Spleen (tissue), 11 donors: ENCODE measurements at regions not wholly inside any gene's neighbourhood (a gene's known extent, or its start where the extent isn't known, plus 50 kb on each side); places are given as distances from the start of the nearest gene placed in this dataset.

Source experiments
- DNase-seq: peaks from one replicate; pipeline ENCODE4 v3.0.0-alpha.2; 2020
- H3K27ac ChIP-seq, 8 donors: fragments of 200-600 bp; sonication (generic) in 7 of 8; 1 replicate in 4 of 8; 2 replicates in 4 of 8; pipeline versions ENCODE4 v1.5.0 to v1.8.0; 2016 to 2021; ENCODE audit warnings: inconsistent platforms in 4 of 8, mild to moderate bottlenecking in 4 of 8, moderate library complexity in 1 of 8
- H3K27me3 ChIP-seq, 7 donors: fragments of 200-600 bp; sonication (generic) in 6 of 7; replicated peaks in 1 of 7; 1 replicate in 4 of 7; 2 replicates in 3 of 7; pipeline versions ENCODE4 v1.5.0 to v1.8.0; 2016 to 2021; ENCODE audit warnings: inconsistent platforms in 3 of 7, mild to moderate bottlenecking in 1 of 7
- H3K36me3 ChIP-seq, 6 donors: fragments of 200-600 bp; sonication (generic) in 5 of 6; 1 replicate in 4 of 6; 2 replicates in 2 of 6; pipeline versions ENCODE4 v1.5.0 to v1.8.0; 2016 to 2021; ENCODE audit warnings: inconsistent platforms in 2 of 6
- H3K4me1 ChIP-seq, 6 donors: fragments of 200-600 bp; sonication (generic) in 5 of 6; 1 replicate in 3 of 6; 2 replicates in 3 of 6; pipeline versions ENCODE4 v1.5.0 to v1.8.0; 2016 to 2021; ENCODE audit warnings: inconsistent platforms in 3 of 6
- H3K4me3 ChIP-seq, 8 donors: fragments of 200-600 bp; sonication (generic) in 7 of 8; 1 replicate in 4 of 8; 2 replicates in 4 of 8; pipeline versions ENCODE4 v1.5.0 to v1.8.0; 2016 to 2021; ENCODE audit warnings: inconsistent platforms in 4 of 8, mild to moderate bottlenecking in 4 of 8, moderate library complexity in 2 of 8
- H3K9me3 ChIP-seq, 8 donors: fragments of 200-600 bp; sonication (generic) in 7 of 8; 1 replicate in 4 of 8; 2 replicates in 4 of 8; pipeline versions ENCODE4 v1.5.0 to v1.8.0; 2016 to 2021; ENCODE audit warnings: inconsistent platforms in 4 of 8
- POLR2A ChIP-seq, 3 donors: fragments of 450-650 bp; IDR thresholded peaks; one replicate each; pipeline ENCODE4 v1.5.1; 2017; ENCODE audit warnings: antibody characterized with exemption in 3 of 3, mild to moderate bottlenecking in 1 of 3
- POLR2AphosphoS5 ChIP-seq, 3 donors: sonication (generic); formaldehyde crosslinking; IDR thresholded peaks; one replicate each; pipeline ENCODE4 v1.5.1; 2017; ENCODE audit warnings: antibody characterized with exemption in 3 of 3
- WGBS, 5 donors: extraction: QIAGEN DNeasy Blood & Tissue Kit in 3 of 5; methylation state at CpG; one replicate each; pipeline versions ENCODE4 v1.1.5 to v1.1.7; 2013 to 2018; 5-methylcytosine and 5-hydroxymethylcytosine counted together
- intact Hi-C: fragments of 100-400 bp; cut with DNase I; formaldehyde crosslinking; loops from one replicate; pipeline ENCODE4 v1.15.0; 2023; ENCODE audit warnings: low total_unique reads
- TF ChIP-seq, protein P1 (sequence below), 11 experiments: fragments of 200-600 bp in 7 of 11; fragments of 450-650 bp in 4 of 11; sonication (generic) in 4 of 11; IDR thresholded peaks in 8 of 11; conservative IDR thresholded peaks in 3 of 11; 1 replicate in 7 of 11; 2 replicates in 4 of 11; pipeline versions ENCODE4 v1.4.0 to v1.8.0; 2016 to 2021; ENCODE audit warnings: antibody characterized with exemption in 11 of 11, inconsistent platforms in 4 of 11, mild to moderate bottlenecking in 1 of 11
- donor health status: healthy with polysubstance abuse.
- donor health status: DM: no; HTN: no; CAD: no; lungs with moderate emphysema.
- donor health status: DM: no; HTN: no; CAD: no.
- donor health status: Bipolar disorder and iron deficiency.
- donor health status: healthy.
- donor health status: DM: no; HTN: no; CAD: no.
- donor health status: DM: yes; HTN: yes; CAD: no.

DNA sequence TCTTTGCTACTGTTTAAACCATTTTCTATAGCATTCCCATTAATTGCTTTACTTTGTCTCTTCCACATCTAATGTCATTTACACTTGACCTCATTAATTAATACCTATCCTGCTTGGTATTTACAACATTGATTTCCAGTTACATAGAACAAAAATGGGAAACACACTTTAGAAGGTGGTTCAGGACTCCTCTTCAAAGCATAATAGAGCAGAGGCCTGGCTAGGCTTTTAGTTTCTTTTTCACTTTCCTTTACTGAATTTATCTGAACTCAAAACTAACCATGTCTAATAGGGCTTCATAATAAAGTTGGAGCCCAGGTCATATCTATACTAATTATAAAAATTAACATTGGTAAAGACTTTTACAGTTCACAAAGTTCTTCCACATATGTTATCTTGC lies 648.0 kb upstream of the KIRREL3 start:
- Histone ChIP-seq H3K4me1 (no peaks in the 10 kb centered on the region), H3K9me3 (no peaks in the 10 kb centered on the region), H3K36me3 (no peaks in the 10 kb centered on the region), H3K27me3 (no peaks in the 10 kb centered on the region), H3K4me3 (no peak overlapping the region), H3K27ac (no peak overlapping the region)
- intact Hi-C loops = no loop called here
- TF ChIP-seq POLR2AphosphoS5 (IDR thresholded peaks at IDR 0.05) (no peak), POLR2A (IDR thresholded peaks at IDR 0.05) (no peak)
- TF ChIP-seq, protein P1, sequence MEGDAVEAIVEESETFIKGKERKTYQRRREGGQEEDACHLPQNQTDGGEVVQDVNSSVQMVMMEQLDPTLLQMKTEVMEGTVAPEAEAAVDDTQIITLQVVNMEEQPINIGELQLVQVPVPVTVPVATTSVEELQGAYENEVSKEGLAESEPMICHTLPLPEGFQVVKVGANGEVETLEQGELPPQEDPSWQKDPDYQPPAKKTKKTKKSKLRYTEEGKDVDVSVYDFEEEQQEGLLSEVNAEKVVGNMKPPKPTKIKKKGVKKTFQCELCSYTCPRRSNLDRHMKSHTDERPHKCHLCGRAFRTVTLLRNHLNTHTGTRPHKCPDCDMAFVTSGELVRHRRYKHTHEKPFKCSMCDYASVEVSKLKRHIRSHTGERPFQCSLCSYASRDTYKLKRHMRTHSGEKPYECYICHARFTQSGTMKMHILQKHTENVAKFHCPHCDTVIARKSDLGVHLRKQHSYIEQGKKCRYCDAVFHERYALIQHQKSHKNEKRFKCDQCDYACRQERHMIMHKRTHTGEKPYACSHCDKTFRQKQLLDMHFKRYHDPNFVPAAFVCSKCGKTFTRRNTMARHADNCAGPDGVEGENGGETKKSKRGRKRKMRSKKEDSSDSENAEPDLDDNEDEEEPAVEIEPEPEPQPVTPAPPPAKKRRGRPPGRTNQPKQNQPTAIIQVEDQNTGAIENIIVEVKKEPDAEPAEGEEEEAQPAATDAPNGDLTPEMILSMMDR (IDR thresholded peaks at IDR 0.05 in 8 of 11, conservative IDR thresholded peaks at IDR 0.05 in 3 of 11) = no peak
- no peak for DNase-seq

DNA sequence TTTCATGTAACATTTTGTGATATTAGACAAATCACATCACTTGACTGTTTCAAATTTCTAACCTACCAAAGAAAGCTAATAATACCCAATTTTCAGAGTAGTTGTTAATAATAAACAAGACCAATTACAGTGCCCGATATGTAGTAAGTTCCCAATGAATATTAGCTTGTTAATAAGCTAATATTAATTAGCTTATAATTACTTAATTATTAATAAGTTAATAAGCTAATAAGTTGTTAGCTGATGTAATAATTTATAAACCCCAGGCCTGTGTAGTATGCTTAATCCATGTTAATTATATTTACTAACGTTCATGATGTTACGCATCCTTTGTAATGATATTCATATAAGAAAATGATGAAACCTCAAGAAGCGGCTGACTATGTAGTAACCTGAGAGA lies 643.8 kb upstream of the KIRREL3 start:
- WGBS, 5 donors = 93 to 96% (median 95%) methylated on average over 4 of the region's 4 CpGs
- intact Hi-C loops = no loop called here
- Histone ChIP-seq H3K9me3 (no peaks in the 10 kb centered on the region), H3K36me3 (no peaks in the 10 kb centered on the region), H3K27ac (no peak overlapping the region), H3K4me1 (no peaks in the 10 kb centered on the region), H3K27me3 (no peaks in the 10 kb centered on the region), H3K4me3 (no peak overlapping the region)
- no peak for TF ChIP-seq POLR2AphosphoS5 (IDR thresholded peaks at IDR 0.05)
- TF ChIP-seq, protein P1 (IDR thresholded peaks at IDR 0.05 in 8 of 11, conservative IDR thresholded peaks at IDR 0.05 in 3 of 11) = no peak
- no peak for TF ChIP-seq POLR2A (IDR thresholded peaks at IDR 0.05)
- no peak for DNase-seq

DNA sequence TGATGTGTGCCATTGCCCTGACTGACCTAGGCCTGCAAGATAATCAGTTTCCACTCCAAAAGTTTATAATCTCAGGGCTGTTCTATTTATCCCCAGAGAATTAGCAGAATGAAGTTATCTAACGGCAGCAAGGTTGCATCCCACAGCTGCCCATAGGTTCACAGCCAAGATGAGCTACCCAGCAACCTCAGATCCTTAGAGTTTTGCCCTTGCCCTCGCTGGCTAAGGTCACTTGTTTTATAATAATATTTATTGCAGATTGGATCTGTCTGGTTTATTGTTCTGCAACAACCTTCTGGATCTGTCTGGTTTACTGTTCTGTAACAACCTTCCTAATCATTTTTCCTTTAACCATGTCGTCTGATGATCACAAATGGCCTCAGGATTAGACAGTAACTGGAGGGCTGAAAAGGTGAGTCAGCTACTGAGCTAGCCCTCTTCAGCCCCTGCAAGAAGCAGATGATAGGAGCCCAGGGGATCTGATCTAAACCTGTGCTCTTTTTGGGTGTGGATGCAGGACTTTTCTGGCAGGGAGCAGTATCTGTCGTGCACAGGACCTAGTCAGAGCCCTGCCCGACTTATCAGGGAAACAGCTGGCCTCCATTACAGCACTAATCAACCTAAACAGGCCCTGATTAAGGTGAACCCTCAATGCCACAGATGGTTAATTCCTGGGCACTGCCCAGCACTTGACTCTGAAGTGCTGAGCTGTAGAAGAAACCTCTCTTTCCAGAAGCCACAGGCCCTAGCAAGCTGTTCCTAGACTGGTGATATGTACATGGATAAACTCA lies 642.9 kb upstream of the KIRREL3 start:
- Histone ChIP-seq H3K4me3 (no peak overlapping the region), H3K9me3 (no peaks in the 10 kb centered on the region), H3K36me3 (no peaks in the 10 kb centered on the region), H3K27ac (no peak overlapping the region), H3K27me3 (no peaks in the 10 kb centered on the region), H3K4me1 (no peaks in the 10 kb centered on the region)
- TF ChIP-seq POLR2A (IDR thresholded peaks at IDR 0.05) = no peak
- no peak for TF ChIP-seq POLR2AphosphoS5 (IDR thresholded peaks at IDR 0.05)
- TF ChIP-seq, protein P1 (IDR thresholded peaks at IDR 0.05 in 8 of 11, conservative IDR thresholded peaks at IDR 0.05 in 3 of 11) = no peak
- DNase-seq = no peak
- intact Hi-C loops = no loop called here
- WGBS, 5 donors = 59 to 84% (median 71%) methylated on average over 5 of the region's 5 CpGs

DNA sequence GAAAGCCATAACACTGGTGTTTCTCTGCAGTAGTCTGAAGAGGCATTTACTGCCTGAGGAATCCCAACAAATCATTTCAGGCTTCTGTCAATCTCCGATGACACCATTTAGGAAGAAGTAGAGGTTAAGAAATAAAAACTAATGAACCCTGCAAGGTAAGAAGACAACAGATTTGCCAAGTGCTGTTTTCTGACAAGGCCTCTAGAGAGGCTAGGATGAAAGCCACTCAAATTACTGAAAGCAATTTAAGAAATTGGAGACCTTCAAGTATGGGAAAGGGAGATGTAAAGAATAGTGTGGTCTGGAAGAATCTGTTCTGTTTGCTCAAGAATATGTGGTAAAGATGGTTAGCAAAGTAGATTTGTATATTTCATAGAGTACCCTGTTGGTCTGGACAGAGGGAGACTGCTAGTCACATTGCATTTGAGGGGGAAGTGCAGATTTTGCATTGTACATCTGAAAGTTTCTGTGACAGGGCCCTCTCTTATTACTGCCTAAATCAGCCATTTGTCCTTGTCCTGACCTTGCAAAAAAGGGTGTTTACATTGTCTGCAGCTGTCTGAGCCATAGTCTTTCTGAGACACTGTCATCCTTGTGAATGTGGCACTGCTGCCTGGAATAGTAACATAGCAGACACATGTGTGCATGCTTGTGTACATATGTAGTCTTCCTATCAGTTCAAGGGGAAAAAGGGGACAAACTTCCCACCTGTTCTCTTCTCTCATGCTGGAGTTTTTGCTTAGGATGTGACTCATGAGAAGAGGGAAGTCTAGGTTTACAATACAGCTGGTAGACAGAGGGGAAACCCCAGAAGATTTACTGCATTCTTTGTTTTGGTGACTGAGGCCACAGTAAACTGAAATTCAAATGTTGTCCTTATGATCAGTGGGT lies 640.2 kb upstream of the KIRREL3 start:
- H3K27me3 ChIP-seq = no peaks in the 10 kb centered on the region
- TF ChIP-seq POLR2AphosphoS5 (IDR thresholded peaks at IDR 0.05) = no peak
- DNase-seq = no peak
- no peaks in the 10 kb centered on the region for H3K4me1 ChIP-seq
- no peaks in the 10 kb centered on the region for H3K36me3 ChIP-seq
- H3K4me3 ChIP-seq = no peak overlapping the region
- 83 to 98% (median 94%) methylated on average over 1 of the region's 1 CpG for WGBS, 5 donors
- H3K9me3 ChIP-seq = no peaks in the 10 kb centered on the region
- H3K27ac ChIP-seq = no peak overlapping the region
- intact Hi-C loops = no loop called here
